OCI-LY3 (cell line): ENCODE measurements at regions not wholly inside any gene's neighbourhood (a gene's known extent, or its start where the extent isn't known, plus 50 kb on each side); places are given as distances from the start of the nearest gene placed in this dataset.

ENCODE experiments used
- H2AFZ ChIP-seq: fragments of 200-600, 300-600 bp; shearing (Covaris generic); 2 replicates; pipeline ENCODE4 v1.6.0; 2014; ENCODE audit warnings: antibody characterized with exemption, low read depth, low read length
- H3K27ac ChIP-seq: fragments of 200-600, 300-600 bp; sonication (generic); 2 replicates; pipeline ENCODE4 v1.5.1; 2014; ENCODE audit warnings: mild to moderate bottlenecking, low read length, moderate library complexity, mixed read lengths
- H3K27me3 ChIP-seq: fragments of 200-600, 300-600 bp; sonication (generic); 2 replicates; pipeline ENCODE4 v1.6.1; 2014; ENCODE audit warnings: low read depth, low read length, mixed read lengths
- H3K36me3 ChIP-seq: fragments of 200-600, 300-600 bp; sonication (generic); replicated peaks from 2 replicates; pipeline ENCODE3; 2014; ENCODE audit warnings: low read depth, low read length, mixed read lengths
- H3K4me1 ChIP-seq: fragments of 300-600, 200-600 bp; sonication (generic); 2 replicates; pipeline ENCODE4 v1.6.1; 2014; ENCODE audit warnings: low read length, mixed read lengths
- H3K4me2 ChIP-seq: fragments of 200-600, 300-600 bp; sonication (generic); 2 replicates; pipeline ENCODE4 v1.6.1; 2014; ENCODE audit warnings: low read length, mixed read lengths
- H3K4me3 ChIP-seq: fragments of 300-600, 200-600 bp; sonication (generic); 2 replicates; pipeline ENCODE4 v1.5.1; 2014; ENCODE audit warnings: antibody characterized with exemption, mild to moderate bottlenecking, low read length, moderate library complexity
- H3K79me2 ChIP-seq: fragments of 300-600, 200-600 bp; shearing (Covaris generic); 2 replicates; pipeline ENCODE4 v1.6.1; 2014; ENCODE audit warnings: mild to moderate bottlenecking, low read length, mixed read lengths
- H3K9ac ChIP-seq: fragments of 300-600, 200-600 bp; shearing (Covaris generic); 2 replicates; pipeline ENCODE4 v1.6.0; 2014; ENCODE audit warnings: mild to moderate bottlenecking, low read length, moderate library complexity
- H3K9me3 ChIP-seq: fragments of 200-600, 300-600 bp; shearing (Covaris generic); 2 replicates; pipeline ENCODE4 v1.6.1; 2014; ENCODE audit warnings: low read length, mixed read lengths; ENCODE audit not compliant: insufficient read depth
- H4K20me1 ChIP-seq: fragments of 200-600, 300-600 bp; sonication (generic); 2 replicates; pipeline ENCODE4 v1.6.1; 2016; ENCODE audit warnings: low read length, mixed read lengths; ENCODE audit not compliant: insufficient read depth
- EZH2phosphoT487 ChIP-seq: fragments of 200-600 bp; shearing (Covaris generic); IDR thresholded peaks from 2 replicates; pipeline ENCODE4 v1.6.1; 2018; ENCODE audit warnings: antibody characterized with exemption, mixed run types, low read depth
- TF ChIP-seq, protein P1 (sequence below): fragments of 200-600, 300-600 bp; sonication (generic); IDR thresholded peaks from 2 replicates; pipeline ENCODE4 v1.5.1; 2014; ENCODE audit warnings: antibody characterized with exemption, low read length, low read depth

DNA sequence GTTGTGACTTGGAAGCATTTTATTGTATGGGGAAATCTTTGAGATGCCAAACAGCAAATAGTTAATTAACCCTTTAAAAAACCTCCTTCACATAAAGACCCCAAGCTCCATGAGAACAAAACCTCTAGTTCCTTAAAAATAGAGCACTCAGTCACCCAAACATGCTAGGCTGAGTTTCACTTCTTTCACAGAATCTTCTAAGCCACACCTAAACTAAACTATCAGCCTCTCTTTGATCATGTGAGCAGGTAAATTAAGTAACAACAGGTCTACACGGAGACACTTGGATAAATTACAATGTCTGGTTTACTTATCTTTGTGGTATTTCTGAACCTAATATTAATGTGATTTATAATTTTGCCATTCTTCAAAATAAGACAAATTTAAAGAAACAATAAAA, 205.2 kb upstream of the MARCKS start:
- TF ChIP-seq EZH2phosphoT487 = no peak
- TF ChIP-seq, protein P1, sequence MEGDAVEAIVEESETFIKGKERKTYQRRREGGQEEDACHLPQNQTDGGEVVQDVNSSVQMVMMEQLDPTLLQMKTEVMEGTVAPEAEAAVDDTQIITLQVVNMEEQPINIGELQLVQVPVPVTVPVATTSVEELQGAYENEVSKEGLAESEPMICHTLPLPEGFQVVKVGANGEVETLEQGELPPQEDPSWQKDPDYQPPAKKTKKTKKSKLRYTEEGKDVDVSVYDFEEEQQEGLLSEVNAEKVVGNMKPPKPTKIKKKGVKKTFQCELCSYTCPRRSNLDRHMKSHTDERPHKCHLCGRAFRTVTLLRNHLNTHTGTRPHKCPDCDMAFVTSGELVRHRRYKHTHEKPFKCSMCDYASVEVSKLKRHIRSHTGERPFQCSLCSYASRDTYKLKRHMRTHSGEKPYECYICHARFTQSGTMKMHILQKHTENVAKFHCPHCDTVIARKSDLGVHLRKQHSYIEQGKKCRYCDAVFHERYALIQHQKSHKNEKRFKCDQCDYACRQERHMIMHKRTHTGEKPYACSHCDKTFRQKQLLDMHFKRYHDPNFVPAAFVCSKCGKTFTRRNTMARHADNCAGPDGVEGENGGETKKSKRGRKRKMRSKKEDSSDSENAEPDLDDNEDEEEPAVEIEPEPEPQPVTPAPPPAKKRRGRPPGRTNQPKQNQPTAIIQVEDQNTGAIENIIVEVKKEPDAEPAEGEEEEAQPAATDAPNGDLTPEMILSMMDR = no peak
- Histone ChIP-seq H3K4me2 (peak overlapping the region; percentile 15), H3K9ac (no peak overlapping the region), H3K27me3 (no peaks in the 10 kb centered on the region), H3K36me3 (no peaks in the 10 kb centered on the region), H3K79me2 (no peaks in the 10 kb centered on the region), H3K27ac (no peak overlapping the region), H3K4me3 (no peak overlapping the region), H3K9me3 (no peaks in the 10 kb centered on the region), H4K20me1 (no peaks in the 10 kb centered on the region), H3K4me1 (peaks cover 49% of the 10 kb centered on the region), H2AFZ (no peak overlapping the region)

- Histone ChIP-seq H4K20me1 (no peaks in the 10 kb centered on the region), H3K79me2 (no peaks in the 10 kb centered on the region), H3K4me2 (peak overlapping the region; percentile 8; the same call in 1 of the 2 replicates), H3K27me3 (no peaks in the 10 kb centered on the region), H3K4me3 (no peak overlapping the region), H3K36me3 (no peaks in the 10 kb centered on the region), H3K4me1 (peaks cover 40% of the 10 kb centered on the region), H2AFZ (no peak overlapping the region), H3K27ac (no peak overlapping the region), H3K9me3 (no peaks in the 10 kb centered on the region), H3K9ac (no peak overlapping the region)
- no peak for TF ChIP-seq EZH2phosphoT487
- TF ChIP-seq, protein P1 = no peak
Measured at GRCh38 chr6:113653275-113653674, 203.9 kb upstream of the MARCKS start.

DNA sequence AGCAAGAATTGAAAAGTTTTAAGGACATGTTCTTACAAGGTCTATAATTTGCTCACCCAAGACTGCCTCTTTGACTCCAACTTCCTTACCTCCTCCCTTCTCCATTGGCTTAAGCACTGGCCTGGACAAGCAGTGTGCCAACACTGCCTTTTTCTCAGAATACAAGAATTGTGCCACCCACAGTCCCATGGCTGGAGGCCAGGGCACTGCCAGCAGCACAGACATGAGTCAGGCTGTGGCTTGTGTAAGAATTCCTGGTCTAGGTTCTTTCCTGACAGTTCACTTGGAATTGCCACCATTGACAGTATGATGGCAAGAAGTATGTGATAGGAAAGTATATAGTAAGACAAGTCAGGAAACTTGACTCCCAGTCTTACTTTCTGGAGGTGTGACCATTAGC, 202.7 kb upstream of the MARCKS start:
- no peaks in the 10 kb centered on the region for H3K27me3 ChIP-seq
- no peak overlapping the region for H3K9ac ChIP-seq
- H3K4me2 ChIP-seq = no peak overlapping the region
- H3K27ac ChIP-seq = no peak overlapping the region
- no peaks in the 10 kb centered on the region for H4K20me1 ChIP-seq
- H3K79me2 ChIP-seq = no peaks in the 10 kb centered on the region
- TF ChIP-seq, protein P1 = no peak
- no peak for TF ChIP-seq EZH2phosphoT487
- no peak overlapping the region for H2AFZ ChIP-seq
- no peaks in the 10 kb centered on the region for H3K9me3 ChIP-seq
- H3K4me1 ChIP-seq = peaks cover 49% of the 10 kb centered on the region
- no peak overlapping the region for H3K4me3 ChIP-seq
- no peaks in the 10 kb centered on the region for H3K36me3 ChIP-seq

- Histone ChIP-seq H3K79me2 (no peaks in the 10 kb centered on the region), H3K27ac (no peak overlapping the region), H3K27me3 (no peaks in the 10 kb centered on the region), H3K36me3 (no peaks in the 10 kb centered on the region), H3K9me3 (no peaks in the 10 kb centered on the region), H3K9ac (no peak overlapping the region), H4K20me1 (no peaks in the 10 kb centered on the region), H3K4me3 (no peak overlapping the region), H2AFZ (no peak overlapping the region), H3K4me1 (peaks cover 54% of the 10 kb centered on the region), H3K4me2 (no peak overlapping the region)
- TF ChIP-seq, protein P1 = no peak
Measured at GRCh38 chr6:113655761-113656160, 201.4 kb upstream of the MARCKS start.
